ENCODE measurements at regions not wholly inside any gene's neighbourhood (a gene's known extent, or its start where the extent isn't known, plus 50 kb on each side); places are given as distances from the start of the nearest gene placed in this dataset.

GRCh38 chr5:68489556-68489955 lies 274.0 kb downstream of the PIK3R1 start:
- DNase-seq: no peak

GRCh38 chr5:68490406-68490805 lies 274.9 kb downstream of the PIK3R1 start:
- no peak for DNase-seq

DNA sequence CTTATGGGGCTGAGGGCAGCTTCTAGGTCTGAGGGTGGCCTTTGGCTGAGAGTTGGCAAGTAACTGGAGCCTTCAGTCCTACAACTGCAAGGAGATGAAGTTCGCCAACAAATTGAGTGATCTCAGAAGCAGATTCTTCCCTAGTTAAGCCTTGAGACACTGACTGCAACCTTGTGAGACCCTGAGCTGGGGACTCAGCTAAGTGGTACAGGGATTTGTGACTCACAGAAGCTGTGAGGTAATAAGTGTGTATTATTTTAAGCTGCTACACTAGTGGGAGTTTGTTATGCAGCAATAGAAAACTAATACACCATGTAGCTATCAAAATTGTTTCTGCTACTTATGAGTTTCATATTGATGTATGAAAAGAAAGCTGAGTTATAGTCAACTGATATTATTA lies 279.2 kb downstream of the PIK3R1 start:
- no peak for DNase-seq

DNA sequence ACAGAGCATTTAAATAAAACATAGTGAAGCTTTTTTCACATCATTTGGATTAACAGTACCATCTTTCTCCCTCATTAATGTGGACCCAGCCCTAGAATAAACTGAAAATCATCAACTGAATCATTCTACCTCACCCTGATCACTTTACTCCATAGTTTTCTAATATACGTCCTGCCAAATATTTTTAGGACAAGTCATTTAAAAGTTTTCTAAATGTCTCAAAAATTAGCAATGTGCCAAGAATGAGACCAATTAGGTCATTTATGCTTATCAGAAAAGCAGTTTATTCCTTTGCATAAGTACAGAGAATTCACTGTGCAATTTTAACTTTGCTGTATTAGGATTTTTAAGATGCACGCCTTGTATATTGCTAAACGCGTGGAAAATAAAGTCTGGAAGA lies 284.4 kb downstream of the PIK3R1 start:
- DNase-seq: no peak

GRCh38 chr5:68500813-68501212 lies 285.3 kb downstream of the PIK3R1 start:
- DNase-seq: no peak

DNA sequence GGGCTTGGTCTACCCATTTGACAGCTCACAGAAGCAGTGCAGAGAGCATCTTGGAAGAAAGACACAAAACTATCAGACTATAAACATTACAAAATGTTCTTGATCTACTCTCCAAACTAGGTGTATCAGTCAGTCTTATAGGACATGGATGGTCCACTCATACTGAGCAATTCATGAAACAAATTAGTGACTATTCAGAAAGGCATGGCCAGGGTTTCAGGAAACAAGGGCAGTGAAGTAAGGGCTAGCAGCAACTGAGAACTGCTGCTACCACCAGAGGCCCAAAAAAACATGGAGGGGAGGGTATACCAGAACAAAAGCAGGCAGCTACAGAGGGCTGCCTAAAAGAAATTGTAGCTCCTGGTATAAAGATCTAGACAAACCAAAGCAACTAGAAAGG lies 287.0 kb downstream of the PIK3R1 start:
- no peak for DNase-seq

- DNase-seq: peak in 1 of 2 donors; percentile 1
Measured at GRCh38 chr5:68504306-68504705, 288.8 kb downstream of the PIK3R1 start.

DNA sequence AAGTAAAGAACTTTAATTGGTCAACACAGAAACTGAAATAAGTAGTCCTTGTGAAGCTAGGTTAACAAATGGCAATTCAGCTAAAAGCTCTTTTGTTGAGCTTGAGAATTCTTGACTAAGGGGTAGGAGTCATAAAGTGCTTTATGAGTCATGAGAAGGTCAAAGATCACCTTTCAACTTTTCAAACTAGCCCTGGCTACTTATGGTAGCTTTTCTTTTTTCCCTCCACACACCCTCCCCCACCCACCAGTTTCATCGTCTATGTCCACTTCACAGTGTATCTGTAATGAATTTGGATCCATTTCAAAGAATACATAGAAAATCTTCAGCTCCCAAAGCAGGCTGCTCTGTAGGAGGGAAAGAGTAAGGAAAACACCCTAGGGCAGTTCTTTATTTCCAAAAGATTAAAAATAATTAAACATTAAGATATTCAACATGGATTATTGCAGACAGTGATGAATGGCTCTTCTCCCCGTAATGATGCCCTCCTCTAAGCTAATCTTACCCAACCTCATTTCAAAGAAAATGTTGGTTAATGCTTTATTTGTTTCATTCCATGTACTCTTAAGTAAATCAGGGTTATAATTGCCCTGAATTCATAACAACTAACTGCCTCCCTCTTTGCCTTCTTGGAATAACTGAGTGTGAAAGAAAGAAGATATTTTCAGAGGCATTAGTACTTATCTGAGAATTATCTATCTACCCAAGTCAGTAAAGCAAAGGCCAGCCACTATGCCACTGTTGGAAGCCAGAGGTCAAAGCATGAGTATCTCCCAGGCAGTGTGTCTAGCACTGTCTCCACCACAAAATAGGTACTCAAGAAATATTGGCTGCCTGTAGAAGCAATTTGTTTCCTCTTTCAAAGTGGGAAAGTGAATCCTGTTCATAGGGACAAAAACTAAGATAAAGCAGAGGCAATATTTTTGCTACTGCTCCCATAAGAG lies 290.6 kb downstream of the PIK3R1 start:
- no peak for DNase-seq

- no peak for DNase-seq
Measured at GRCh38 chr5:68515514-68515913, 300.0 kb downstream of the PIK3R1 start.

DNA sequence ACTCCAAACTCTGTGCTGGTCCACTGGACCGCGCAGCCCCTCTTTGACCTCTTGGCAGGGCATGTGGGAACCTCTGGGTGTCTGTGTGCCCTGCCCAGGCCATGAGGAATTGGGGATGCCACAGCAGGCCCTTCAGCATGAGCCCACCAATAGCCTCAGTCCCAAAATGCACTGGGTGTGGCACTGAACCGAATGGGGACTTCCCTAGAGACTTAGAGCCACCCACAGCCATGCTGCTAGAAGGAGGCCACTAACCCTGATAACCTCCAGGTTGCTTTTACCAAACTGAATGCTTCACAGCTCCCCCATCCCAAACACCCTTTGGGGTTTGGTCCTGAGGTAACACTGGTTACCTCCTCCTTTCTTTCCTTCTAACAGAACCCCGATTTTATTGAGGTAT lies 302.7 kb downstream of the PIK3R1 start:
- no peak for DNase-seq

DNA sequence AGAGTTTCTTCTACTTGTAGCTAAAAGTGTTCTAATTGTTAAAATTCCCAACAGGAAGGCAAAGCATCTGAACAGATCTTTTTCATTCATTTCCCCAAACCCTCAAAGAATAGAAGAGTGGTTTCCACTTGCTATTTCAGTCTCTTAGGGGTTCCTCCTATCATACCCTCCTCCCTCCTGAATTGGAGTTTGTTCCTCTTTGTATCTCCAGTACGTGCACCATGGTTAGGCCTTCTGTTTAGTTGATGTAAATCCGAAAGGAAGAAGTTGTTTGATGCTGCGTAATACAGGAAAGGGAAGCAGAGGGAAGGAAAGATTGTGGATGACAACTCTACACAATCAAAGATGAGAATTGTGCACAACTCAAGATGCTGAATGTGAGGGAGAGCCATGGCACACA lies 303.6 kb downstream of the PIK3R1 start:
- DNase-seq: peak; percentile 47 to 72

- DNase-seq: no peak
Measured at GRCh38 chr5:68521776-68522175, 306.2 kb downstream of the PIK3R1 start.

GRCh38 chr5:68522863-68523262 lies 307.3 kb downstream of the PIK3R1 start:
- DNase-seq: no peak

DNA sequence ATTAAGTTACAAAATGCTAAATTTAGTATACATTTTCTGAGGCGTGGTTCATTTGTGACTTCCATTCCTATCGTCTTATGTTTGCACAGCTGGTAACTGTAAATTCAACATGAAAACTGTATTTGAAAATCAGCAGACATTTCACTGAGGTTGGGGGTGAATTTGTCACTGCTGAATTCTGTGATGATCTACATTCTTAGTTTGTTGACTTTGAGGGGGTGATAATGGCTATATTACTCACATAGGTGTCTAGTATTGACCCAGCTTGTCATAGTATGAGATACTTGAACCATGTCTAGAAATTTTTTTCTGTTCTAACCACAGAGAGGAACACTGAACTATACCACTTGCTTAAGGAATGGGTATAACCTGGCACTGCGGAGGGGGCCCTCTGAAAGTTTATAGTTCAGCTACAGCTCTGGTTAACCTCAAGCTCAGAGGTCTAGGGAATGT lies 313.3 kb downstream of the PIK3R1 start:
- no peak for DNase-seq

- DNase-seq: no peak
Measured at GRCh38 chr5:68529581-68529980, 314.0 kb downstream of the PIK3R1 start.

DNA sequence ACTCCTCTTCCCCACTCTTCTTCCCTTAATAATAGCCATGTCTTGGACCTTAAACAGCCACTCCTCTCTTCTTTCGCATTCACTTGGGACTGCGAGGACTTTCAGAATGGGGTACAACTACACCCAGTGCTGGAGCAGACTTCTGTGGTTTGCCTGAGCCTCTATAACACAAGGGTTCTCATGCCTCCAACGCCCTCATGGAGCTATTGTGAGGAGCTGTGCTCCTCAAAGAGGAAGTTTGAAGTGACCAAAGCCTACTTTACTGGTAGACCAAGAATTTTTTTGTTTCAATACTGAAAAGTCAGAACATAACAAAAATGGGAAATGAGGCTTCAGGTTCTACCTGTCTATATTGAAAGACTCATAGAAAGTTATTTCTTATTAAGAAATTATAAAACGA lies 316.4 kb downstream of the PIK3R1 start:
- peak; percentile 35 to 51 for DNase-seq

- DNase-seq: peak in 1 of 2 donors; percentile 9
Measured at GRCh38 chr5:68533051-68533450, 317.5 kb downstream of the PIK3R1 start.

DNA sequence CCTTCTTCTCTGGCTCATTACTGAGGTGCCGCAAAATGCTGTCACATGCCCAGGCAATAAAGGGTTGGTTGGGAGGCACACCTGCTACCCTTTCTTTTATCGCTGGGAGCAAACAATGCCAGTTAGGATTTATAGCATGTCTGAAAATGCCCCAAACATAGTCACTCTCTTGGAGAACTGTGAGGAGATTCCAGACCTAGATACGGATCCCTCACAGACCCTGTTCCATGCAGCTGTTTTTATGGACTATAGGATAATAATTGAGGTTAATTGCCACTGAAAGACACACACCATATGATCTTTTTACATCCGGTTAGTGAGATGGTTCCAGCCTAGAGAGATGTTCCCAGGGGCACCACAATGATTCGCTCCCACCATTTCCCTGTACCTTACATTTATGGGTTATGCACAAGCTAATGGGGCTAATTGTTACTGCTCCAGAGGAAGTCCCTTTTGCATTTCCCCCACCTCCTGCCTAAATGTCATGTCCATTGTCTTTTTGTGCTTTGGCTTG lies 318.1 kb downstream of the PIK3R1 start:
- no peak for DNase-seq

DNA sequence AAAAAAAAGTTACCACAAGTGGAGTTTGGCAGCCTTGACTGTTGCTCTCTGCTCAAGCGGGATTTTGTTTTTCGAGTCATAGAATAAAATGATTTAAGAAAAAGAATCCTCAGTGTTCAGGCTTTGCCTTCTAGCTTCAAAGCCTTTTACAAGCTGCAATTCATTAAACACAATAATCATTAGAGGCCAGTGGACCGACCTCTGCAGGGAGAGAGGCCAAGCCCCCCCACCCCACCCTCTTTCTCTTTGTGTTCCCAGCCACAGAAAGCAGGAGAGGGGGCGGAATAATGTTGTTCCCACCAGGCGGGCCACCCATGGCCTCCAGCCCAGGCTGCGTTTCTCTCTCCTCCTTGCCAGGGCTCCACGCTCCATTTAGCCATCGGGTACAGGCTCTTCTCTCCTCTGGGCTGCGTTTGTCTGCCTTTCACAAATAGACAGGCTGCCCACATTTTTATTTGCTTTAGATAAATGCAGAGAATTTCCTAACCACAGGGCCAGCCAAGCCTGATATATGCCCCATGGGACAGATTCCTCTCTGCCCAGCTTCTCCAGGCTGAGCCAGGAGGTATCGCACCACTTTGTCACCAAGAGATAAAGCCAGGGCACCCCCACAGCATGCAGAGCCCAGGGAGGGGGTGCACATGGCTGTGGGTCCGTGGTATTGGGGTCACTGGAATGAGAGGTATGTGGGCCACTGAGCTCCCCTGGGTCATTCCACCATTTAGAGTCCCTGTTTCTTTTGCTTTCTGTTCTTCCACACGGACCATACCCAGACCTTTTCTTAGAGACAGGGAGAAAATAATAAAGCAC lies 318.8 kb downstream of the PIK3R1 start:
- DNase-seq: no peak

DNA sequence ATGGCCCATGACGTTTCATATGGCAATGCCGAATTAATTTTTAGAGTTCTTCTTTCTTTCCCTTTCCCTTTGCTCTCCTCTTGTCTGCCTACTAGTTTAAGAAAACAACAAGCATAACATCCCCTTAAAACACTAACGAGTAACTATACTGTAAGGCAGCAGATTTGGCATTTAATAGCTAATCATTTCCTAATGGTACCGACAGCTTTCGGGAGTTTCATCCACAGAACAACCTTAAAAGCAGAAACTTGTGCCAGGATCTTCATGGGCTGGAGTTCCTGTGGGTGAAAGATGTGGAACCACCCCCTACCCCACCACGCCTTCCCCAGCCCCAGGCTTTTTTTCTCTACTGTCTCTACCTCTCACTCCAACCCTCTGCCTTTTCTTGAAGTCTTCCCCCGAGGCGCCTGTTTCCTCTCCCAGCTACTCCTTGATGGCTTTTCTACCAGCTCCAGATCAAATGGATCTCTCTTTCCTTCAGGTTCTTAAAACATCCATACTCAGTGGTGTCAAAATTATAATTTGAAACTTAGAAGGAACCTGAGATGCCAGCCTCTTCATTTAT lies 319.5 kb downstream of the PIK3R1 start:
- no peak for DNase-seq

GRCh38 chr5:68538814-68539420 lies 323.4 kb downstream of the PIK3R1 start:
- DNase-seq: no peak

DNA sequence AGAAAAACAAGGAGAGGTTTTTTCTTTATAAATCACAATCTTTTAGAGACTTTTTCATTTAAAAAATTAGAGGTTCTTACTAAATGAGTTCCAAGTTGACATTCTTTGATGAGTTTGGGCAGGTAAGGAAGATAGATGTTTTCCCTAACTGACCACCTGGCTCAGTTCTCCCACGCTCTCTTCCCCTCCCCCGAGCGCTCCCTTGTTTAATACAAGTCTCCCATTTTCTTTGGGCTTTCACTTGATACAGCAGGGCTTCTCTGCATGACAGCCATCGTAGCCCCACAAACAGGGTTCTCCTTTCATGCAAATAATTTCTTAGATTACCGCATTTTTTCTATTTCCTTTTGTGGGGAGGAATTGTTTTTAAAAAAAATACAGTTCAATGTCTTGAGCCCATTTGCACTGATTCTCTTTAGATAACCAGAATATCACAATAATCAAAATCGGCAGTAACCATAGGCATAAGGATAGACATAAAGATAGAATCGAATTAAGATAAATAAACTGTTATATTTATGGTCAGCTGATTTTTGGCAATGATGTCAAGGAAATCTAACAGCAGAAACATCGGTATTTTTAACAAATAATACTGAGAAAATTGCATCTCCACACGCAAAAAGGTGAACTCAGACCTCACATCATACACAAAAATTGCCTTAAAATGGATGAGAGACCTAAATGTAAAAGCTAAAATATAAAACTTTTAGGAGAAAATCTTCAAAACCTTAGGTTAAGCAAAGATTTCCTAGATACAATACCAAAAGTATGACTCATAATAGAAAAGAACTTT lies 325.4 kb downstream of the PIK3R1 start:
- no peak for DNase-seq
